Neuron (in vitro differentiated cells): ENCODE measurements at regions not wholly inside any gene's neighbourhood (a gene's known extent, or its start where the extent isn't known, plus 50 kb on each side); places are given as distances from the start of the nearest gene placed in this dataset.

Experiments used
- H2AFZ ChIP-seq: one replicate; pipeline ENCODE4 v1.6.1; 2013; ENCODE audit warnings: low read depth, mild to moderate bottlenecking, inconsistent platforms, low read length, moderate library complexity
- H3K27me3 ChIP-seq: one replicate; pipeline ENCODE4 v1.6.1; 2013; ENCODE audit warnings: low read length; ENCODE audit not compliant: insufficient read depth
- H3K36me3 ChIP-seq: one replicate; pipeline ENCODE4 v1.6.1; 2013; ENCODE audit warnings: low read length; ENCODE audit not compliant: insufficient read depth
- H3K4me1 ChIP-seq: one replicate; pipeline ENCODE4 v1.6.1; 2013; ENCODE audit warnings: low read length; ENCODE audit not compliant: insufficient read depth
- H3K4me3 ChIP-seq: 2 replicates; pipeline ENCODE4 v1.5.1; 2013; ENCODE audit warnings: mild to moderate bottlenecking, low read length, moderate library complexity
- H3K9me3 ChIP-seq: one replicate; pipeline ENCODE4 v1.6.1; 2013; ENCODE audit warnings: low read length

DNA sequence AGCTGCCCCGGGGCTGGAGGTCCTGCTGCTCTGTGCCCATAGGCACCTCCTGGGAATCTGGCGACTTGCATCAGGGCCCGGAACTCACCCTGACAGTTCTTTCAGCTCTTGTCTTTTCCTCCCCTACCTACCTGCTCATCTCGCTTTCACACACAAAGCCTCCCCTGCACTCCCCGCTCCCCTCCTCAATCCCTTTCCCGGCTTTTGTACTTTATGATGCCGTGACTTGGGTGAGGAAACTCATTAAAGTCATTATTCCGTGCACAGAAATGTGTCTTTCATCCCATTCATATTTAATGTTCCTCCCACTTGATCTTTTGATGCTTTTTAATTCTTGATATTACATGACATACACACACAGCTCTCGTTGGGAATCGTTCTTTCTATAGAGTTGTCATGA, 218.6 kb downstream of the RPS24 start:
- Histone ChIP-seq H3K4me3 (no peak overlapping the region), H3K9me3 (no peaks in the 10 kb centered on the region), H3K27me3 (peaks cover 3% of the 10 kb centered on the region), H3K4me1 (peaks cover 8% of the 10 kb centered on the region), H2AFZ (no peak overlapping the region), H3K36me3 (no peaks in the 10 kb centered on the region)

- H3K4me3 ChIP-seq, result no peak overlapping the region
- H3K4me1 ChIP-seq, result peaks cover 8% of the 10 kb centered on the region
- H3K9me3 ChIP-seq, result no peaks in the 10 kb centered on the region
- H3K36me3 ChIP-seq, result no peaks in the 10 kb centered on the region
- peaks cover 3% of the 10 kb centered on the region for H3K27me3 ChIP-seq
- no peak overlapping the region for H2AFZ ChIP-seq
These were observed 219.6 kb downstream of the RPS24 start for GRCh38 chr10:78253063-78253853.

DNA sequence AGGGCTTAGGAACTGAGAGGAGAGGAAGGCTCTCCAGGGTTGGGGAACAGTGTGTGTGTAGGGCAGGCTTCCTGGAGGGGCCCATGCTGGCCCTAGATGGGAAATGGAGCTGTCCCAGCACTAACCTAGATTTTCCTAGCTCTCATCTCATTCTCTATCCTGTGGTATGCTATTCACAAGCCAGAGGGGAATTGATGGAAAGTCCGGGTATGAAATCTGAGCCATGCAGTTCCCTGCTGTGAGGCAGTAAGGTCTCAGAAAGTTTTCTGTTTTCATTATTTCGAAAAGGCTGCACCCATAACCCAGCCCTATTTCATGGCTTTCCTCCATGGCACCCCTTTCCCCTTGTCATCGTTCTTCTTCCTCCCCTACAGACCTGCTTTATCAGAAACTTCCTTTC, 220.3 kb downstream of the RPS24 start:
- Histone ChIP-seq H3K4me3 (no peak overlapping the region), H3K4me1 (peaks cover 8% of the 10 kb centered on the region), H3K9me3 (no peaks in the 10 kb centered on the region), H2AFZ (no peak overlapping the region), H3K27me3 (peaks cover 3% of the 10 kb centered on the region), H3K36me3 (no peaks in the 10 kb centered on the region)

DNA sequence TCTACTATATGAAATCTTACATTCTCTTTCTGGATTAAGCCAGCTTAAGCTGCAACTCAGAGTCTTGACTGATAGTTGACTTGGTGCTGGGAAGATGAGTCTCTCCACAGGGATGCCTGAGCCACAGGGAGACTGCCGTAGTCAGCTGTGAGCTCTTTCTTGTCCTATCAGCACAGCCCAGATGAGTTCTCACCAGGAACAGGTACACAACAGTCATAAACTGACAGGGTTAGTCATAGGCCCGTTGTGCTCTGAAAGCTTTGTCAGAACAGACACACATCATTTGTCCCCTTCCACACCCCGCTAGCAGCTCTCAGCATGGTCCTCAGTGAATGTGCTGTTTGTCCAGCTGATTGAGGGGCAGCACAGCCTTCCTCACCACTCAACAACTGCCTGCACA, 221.6 kb downstream of the RPS24 start:
- H3K9me3 ChIP-seq, result no peaks in the 10 kb centered on the region
- no peak overlapping the region for H2AFZ ChIP-seq
- peaks cover 8% of the 10 kb centered on the region for H3K4me1 ChIP-seq
- H3K27me3 ChIP-seq, result peaks cover 3% of the 10 kb centered on the region
- H3K4me3 ChIP-seq, result no peak overlapping the region
- no peaks in the 10 kb centered on the region for H3K36me3 ChIP-seq

DNA sequence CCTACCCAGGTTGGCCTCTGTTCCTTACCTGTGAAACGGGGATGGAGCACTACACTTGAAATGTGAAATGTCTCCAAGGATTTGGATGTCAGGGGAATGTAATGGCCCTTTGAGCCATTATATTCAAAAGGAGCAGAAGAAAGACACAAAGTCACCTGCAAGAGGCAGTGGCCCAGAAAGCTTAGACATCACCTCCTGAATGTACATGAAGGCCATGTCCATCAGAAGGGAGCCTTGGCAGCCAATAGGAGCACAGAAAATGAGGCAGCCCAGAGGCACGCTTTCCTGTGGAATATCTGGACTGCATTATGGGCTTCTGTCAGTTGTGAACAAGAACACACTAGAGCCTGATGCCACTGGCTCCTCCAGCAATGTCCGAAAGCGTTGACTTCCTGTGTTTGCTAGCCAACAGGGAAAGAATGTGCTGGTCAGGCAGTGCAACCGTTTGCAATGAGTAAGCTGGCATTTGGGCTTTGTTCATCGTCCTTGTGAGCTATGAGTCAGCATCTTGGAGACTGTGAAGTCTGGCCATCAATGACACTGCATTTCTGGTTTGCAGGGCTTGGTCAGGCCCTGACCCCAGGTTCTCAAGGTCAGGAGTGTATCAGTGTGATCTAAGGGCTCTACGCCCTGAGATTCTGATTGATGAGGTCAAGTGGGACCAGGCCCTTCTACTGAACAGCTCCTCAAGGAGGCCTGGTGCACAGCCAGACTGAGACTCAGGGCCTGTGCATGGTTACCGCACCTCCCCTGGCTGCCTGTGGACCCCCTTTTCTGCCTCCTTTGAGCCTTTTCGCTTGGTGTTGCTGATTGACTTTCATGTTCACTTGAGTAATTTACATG, 222.4 kb downstream of the RPS24 start:
- Histone ChIP-seq H3K4me3 (no peak overlapping the region), H2AFZ (no peak overlapping the region), H3K27me3 (peaks cover 3% of the 10 kb centered on the region), H3K36me3 (no peaks in the 10 kb centered on the region), H3K4me1 (peaks cover 8% of the 10 kb centered on the region), H3K9me3 (no peaks in the 10 kb centered on the region)

DNA sequence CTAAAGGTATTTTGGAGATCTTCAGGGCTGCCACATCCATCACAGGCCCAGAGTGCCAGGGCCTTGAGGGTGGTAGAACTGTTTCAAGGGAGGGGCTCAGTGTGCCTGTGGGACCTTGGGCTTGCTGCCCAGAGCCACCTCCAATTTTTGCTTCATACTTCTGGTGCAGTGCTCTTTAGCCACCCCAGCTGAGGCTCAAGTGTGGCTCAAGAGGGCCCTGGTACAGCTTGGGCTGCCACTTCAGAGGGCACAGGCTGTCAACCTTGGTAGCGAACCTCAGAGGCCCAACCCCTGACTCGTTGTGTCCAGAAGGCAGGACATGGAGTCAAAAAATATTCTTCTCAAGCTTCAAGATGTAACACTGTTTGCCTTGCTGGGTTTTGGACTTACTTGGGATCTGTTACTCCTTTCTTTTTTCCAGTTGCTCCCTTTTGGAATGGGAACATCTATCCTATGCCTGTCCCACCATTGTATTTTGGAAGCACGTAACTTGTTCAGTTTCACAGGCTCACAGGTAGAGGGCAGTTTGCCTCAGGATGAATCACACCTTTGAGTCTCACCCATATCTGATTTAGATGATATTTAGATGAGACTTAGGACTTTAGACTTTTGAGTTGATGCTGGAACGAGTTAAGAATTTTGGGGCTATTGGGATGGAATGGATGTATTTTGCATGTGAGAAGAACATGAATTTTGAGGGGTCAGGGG, 224.8 kb downstream of the RPS24 start:
- Histone ChIP-seq H2AFZ (no peak overlapping the region), H3K36me3 (no peaks in the 10 kb centered on the region), H3K9me3 (no peaks in the 10 kb centered on the region), H3K4me1 (peaks cover 8% of the 10 kb centered on the region), H3K4me3 (no peak overlapping the region), H3K27me3 (peaks cover 3% of the 10 kb centered on the region)

GRCh38 chr10:78259391-78259790, 225.7 kb downstream of the RPS24 start:
- Histone ChIP-seq H3K27me3 (peaks cover 3% of the 10 kb centered on the region), H3K9me3 (no peaks in the 10 kb centered on the region), H3K4me1 (peaks cover 8% of the 10 kb centered on the region), H3K4me3 (no peak overlapping the region), H2AFZ (no peak overlapping the region), H3K36me3 (no peaks in the 10 kb centered on the region)

GRCh38 chr10:78260141-78260540, 226.5 kb downstream of the RPS24 start:
- no peaks in the 10 kb centered on the region for H3K9me3 ChIP-seq
- no peaks in the 10 kb centered on the region for H3K36me3 ChIP-seq
- H3K4me1 ChIP-seq, result peaks cover 8% of the 10 kb centered on the region

DNA sequence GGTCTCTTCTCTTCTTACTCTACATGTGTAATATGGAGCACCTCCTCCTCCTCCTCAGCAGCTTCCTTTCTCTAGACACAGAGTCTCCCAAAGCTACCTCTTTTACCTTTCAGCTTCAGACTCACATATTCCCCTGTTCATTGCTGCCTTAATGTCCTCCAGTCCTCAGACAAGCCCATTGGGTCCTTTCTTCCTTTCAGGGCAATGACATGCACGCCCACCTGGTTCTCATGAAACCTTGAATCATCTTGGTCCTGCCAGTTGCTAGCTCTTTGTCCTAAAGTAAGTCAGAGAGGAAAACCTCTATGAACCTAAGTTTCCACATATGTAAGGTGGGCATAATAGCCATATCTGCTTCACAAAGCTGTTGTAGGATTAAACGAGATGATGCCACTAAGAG, 227.0 kb downstream of the RPS24 start:
- Histone ChIP-seq H3K27me3 (peaks cover 3% of the 10 kb centered on the region), H3K4me1 (peaks cover 8% of the 10 kb centered on the region), H3K36me3 (no peaks in the 10 kb centered on the region), H2AFZ (no peak overlapping the region), H3K9me3 (no peaks in the 10 kb centered on the region), H3K4me3 (no peak overlapping the region)

More at GRCh38 chr10:78260141-78260540, 226.5 kb downstream of the RPS24 start:
- Histone ChIP-seq H2AFZ (no peak overlapping the region), H3K27me3 (peaks cover 3% of the 10 kb centered on the region), H3K4me3 (no peak overlapping the region)

DNA sequence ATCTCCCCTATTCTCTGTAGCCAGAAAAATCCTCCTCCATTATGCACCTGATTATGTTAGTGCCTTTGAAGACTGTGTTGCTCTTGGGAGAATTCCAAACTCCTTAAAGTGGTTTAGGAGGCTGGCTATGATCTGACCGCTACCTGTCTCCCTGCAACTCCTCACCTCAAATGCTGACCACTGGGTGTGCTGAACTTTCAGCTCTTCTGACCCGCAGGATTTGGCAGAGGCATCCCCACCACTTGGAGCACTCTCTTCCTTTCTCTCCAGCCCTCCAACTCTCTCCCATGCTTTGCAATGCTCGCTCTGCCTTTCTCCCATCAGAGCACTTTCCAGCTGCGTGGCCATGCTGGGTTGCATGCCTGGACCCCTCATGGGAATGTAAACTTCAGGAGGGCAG, 227.6 kb downstream of the RPS24 start:
- Histone ChIP-seq H2AFZ (no peak overlapping the region), H3K9me3 (no peaks in the 10 kb centered on the region), H3K36me3 (no peaks in the 10 kb centered on the region), H3K4me3 (no peak overlapping the region), H3K27me3 (peaks cover 3% of the 10 kb centered on the region), H3K4me1 (peaks cover 2% of the 10 kb centered on the region)

DNA sequence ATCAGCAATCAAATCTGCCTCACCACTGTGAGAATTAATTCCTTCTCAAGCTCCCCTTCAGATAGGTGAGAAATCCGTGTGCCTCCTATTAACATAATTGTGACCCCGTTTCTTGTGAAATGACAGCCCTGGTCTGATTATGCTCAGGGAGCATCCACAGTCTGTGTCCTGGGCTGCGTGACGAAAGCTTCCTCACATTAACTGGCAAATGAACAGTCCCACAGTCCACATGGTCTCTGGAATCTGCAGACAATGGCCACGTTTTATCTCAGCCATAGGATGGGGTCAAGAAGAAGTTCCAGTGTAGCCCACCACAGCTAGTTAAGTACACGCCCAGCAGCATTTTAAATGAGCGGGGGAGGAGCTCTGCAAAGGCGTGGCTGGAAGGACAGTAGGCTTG, 229.2 kb downstream of the RPS24 start:
- no peak overlapping the region for H3K4me3 ChIP-seq
- no peaks in the 10 kb centered on the region for H3K27me3 ChIP-seq
- H3K4me1 ChIP-seq, result peaks cover 5% of the 10 kb centered on the region
- no peaks in the 10 kb centered on the region for H3K9me3 ChIP-seq
- no peak overlapping the region for H2AFZ ChIP-seq
- H3K36me3 ChIP-seq, result no peaks in the 10 kb centered on the region

GRCh38 chr10:78263521-78263988, 229.9 kb downstream of the RPS24 start:
- no peaks in the 10 kb centered on the region for H3K9me3 ChIP-seq
- H3K27me3 ChIP-seq, result no peaks in the 10 kb centered on the region
- no peaks in the 10 kb centered on the region for H3K36me3 ChIP-seq
- H2AFZ ChIP-seq, result no peak overlapping the region
- peaks cover 5% of the 10 kb centered on the region for H3K4me1 ChIP-seq
- H3K4me3 ChIP-seq, result no peak overlapping the region

GRCh38 chr10:78264361-78264760, 230.7 kb downstream of the RPS24 start:
- H3K4me1 ChIP-seq, result peaks cover 5% of the 10 kb centered on the region
- H3K9me3 ChIP-seq, result no peaks in the 10 kb centered on the region
- no peaks in the 10 kb centered on the region for H3K27me3 ChIP-seq
- H3K36me3 ChIP-seq, result no peaks in the 10 kb centered on the region
- H3K4me3 ChIP-seq, result no peak overlapping the region
- no peak overlapping the region for H2AFZ ChIP-seq
